Keratinocyte (primary cell): ENCODE measurements at regions not wholly inside any gene's neighbourhood (a gene's known extent, or its start where the extent isn't known, plus 50 kb on each side); places are given as distances from the start of the nearest gene placed in this dataset.

ENCODE experiments used
- DNase-seq: peaks from one replicate; pipeline ENCODE4 v3.0.0-alpha.2; 2011; ENCODE audit warnings: low read depth, missing footprints, low spot score
- FAIRE-seq: peaks from 2 replicates; lab custom pipeline; 2011; peaks lifted over from hg19 to GRCh38; lab: Jason Lieb, UNC
- H2AFZ ChIP-seq: 2 replicates; pipeline ENCODE4 v1.6.0; 2012; ENCODE audit warnings: low read length, control low read depth, inconsistent platforms; ENCODE audit not compliant: control insufficient read depth
- H3K27ac ChIP-seq: 2 replicates; pipeline ENCODE4 v1.5.1; 2011; ENCODE audit warnings: low read length; ENCODE audit not compliant: control insufficient read depth, insufficient read depth
- H3K27me3 ChIP-seq: 3 replicates; pipeline ENCODE4 v1.6.0; 2011; ENCODE audit warnings: low read length; ENCODE audit not compliant: control insufficient read depth, insufficient read depth; ENCODE audit errors: extremely low read depth
- H3K36me3 ChIP-seq, 2 experiments: 2 replicates in 1 of 2; 3 replicates in 1 of 2; pipeline ENCODE4 v1.5.1; 2011; ENCODE audit warnings: low read length in 2 of 2, mild to moderate bottlenecking in 1 of 2; ENCODE audit not compliant: control insufficient read depth in 2 of 2, insufficient read depth in 2 of 2; ENCODE audit errors: extremely low read depth in 1 of 2
- H3K4me1 ChIP-seq: 3 replicates; pipeline ENCODE4 v1.5.1; 2011; ENCODE audit warnings: low read length; ENCODE audit not compliant: control insufficient read depth, insufficient read depth; ENCODE audit errors: extremely low read depth
- H3K4me2 ChIP-seq: 3 replicates; pipeline ENCODE4 v1.6.0; 2011; ENCODE audit warnings: low read depth, low read length; ENCODE audit not compliant: control insufficient read depth, insufficient read depth; ENCODE audit errors: extremely low read depth
- H3K4me3 ChIP-seq, 3 experiments: fragments of 200-600 bp in 1 of 3; sonication (generic) in 1 of 3; 2 replicates in 2 of 3; 3 replicates in 1 of 3; pipeline ENCODE4 v1.5.1; 2011 to 2016; ENCODE audit warnings: low read length in 3 of 3, mild to moderate bottlenecking in 3 of 3, control low read depth in 2 of 3, inconsistent platforms in 1 of 3, low read depth in 1 of 3, mixed read lengths in 1 of 3, mixed run types in 1 of 3, moderate library complexity in 1 of 3; ENCODE audit not compliant: control insufficient read depth in 2 of 3, insufficient read depth in 2 of 3; ENCODE audit errors: extremely low read depth in 1 of 3
- H3K79me2 ChIP-seq: 2 replicates; pipeline ENCODE4 v1.6.0; 2012; ENCODE audit warnings: low read length; ENCODE audit not compliant: control insufficient read depth, insufficient read depth
- H3K9ac ChIP-seq: 3 replicates; pipeline ENCODE4 v1.6.0; 2011; ENCODE audit warnings: low read length; ENCODE audit not compliant: control insufficient read depth, insufficient read depth; ENCODE audit errors: extremely low read depth
- H3K9me1 ChIP-seq: 3 replicates; pipeline ENCODE4 v1.6.0; 2011; ENCODE audit warnings: low read length; ENCODE audit not compliant: control insufficient read depth, insufficient read depth; ENCODE audit errors: extremely low read depth
- H3K9me3 ChIP-seq: 2 replicates; pipeline ENCODE4 v1.5.1; 2012; ENCODE audit warnings: low read depth, low read length; ENCODE audit not compliant: control insufficient read depth
- H4K20me1 ChIP-seq: 3 replicates; pipeline ENCODE4 v1.6.0; 2011; ENCODE audit warnings: low read length; ENCODE audit not compliant: control insufficient read depth, insufficient read depth; ENCODE audit errors: extremely low read depth
- EZH2 ChIP-seq: IDR thresholded peaks from one replicate; pipeline ENCODE4 v1.6.1; 2012; ENCODE audit warnings: inconsistent platforms, mild to moderate bottlenecking, low read length, moderate library complexity
- dilution Hi-C: fragments of 300-500 bp; cut with MboI; formaldehyde crosslinking; loops from one replicate; pipeline ENCODE4 v1.7.0; 2020; ENCODE audit warnings: low sequenced_read_pairs; ENCODE audit not compliant: extremely low pct_ligation_motif_present
- TF ChIP-seq, protein P1 (sequence below), 3 experiments: IDR thresholded peaks in 1 of 3; conservative IDR thresholded peaks in 1 of 3; optimal IDR thresholded peaks in 1 of 3; 2 replicates in 2 of 3; 3 replicates in 1 of 3; pipeline versions ENCODE3 to v1.5.1; 2011; ENCODE audit warnings: low read length in 3 of 3, mild to moderate bottlenecking in 3 of 3, moderate library complexity in 2 of 3, control low read depth in 1 of 3, inconsistent platforms in 1 of 3; ENCODE audit not compliant: insufficient read depth in 2 of 3; ENCODE audit errors: extremely low read depth in 1 of 3

DNA sequence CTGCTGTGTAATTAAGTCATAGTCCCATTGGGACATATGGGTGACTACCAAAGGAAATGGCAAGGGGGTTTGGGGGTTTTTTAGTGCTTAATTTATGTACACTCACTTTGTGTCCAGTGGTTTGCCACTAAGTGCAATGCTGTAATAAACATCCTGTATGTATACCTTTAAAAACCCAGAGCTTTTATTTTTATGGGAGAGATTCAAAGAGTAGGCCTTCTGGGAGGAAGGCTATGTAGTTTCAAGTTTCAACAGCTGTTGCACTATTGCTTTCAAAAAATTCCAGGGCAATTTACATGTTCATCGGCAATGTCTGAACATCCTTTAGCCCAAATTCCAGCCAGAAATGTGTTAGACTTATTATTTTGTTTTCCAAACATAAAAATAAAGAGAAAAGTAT, 744.7 kb downstream of the XPNPEP1 start:
- no peaks in the 10 kb centered on the region for H3K79me2 ChIP-seq
- H4K20me1 ChIP-seq, result no peaks in the 10 kb centered on the region
- no peaks in the 10 kb centered on the region for H3K4me1 ChIP-seq
- no peak overlapping the region for H3K4me3 ChIP-seq
- no peak overlapping the region for H3K27ac ChIP-seq
- FAIRE-seq, result no peak
- no peaks in the 10 kb centered on the region for H3K27me3 ChIP-seq
- H3K9me3 ChIP-seq, result peaks cover 2% of the 10 kb centered on the region
- H3K9ac ChIP-seq, result no peak overlapping the region
- no peak for DNase-seq
- no peaks in the 10 kb centered on the region for H3K9me1 ChIP-seq
- no peaks in the 10 kb centered on the region for H3K36me3 ChIP-seq
- dilution Hi-C loops, result no loop called here
- H3K4me2 ChIP-seq, result no peak overlapping the region
- no peak overlapping the region for H2AFZ ChIP-seq
- TF ChIP-seq, protein P1, sequence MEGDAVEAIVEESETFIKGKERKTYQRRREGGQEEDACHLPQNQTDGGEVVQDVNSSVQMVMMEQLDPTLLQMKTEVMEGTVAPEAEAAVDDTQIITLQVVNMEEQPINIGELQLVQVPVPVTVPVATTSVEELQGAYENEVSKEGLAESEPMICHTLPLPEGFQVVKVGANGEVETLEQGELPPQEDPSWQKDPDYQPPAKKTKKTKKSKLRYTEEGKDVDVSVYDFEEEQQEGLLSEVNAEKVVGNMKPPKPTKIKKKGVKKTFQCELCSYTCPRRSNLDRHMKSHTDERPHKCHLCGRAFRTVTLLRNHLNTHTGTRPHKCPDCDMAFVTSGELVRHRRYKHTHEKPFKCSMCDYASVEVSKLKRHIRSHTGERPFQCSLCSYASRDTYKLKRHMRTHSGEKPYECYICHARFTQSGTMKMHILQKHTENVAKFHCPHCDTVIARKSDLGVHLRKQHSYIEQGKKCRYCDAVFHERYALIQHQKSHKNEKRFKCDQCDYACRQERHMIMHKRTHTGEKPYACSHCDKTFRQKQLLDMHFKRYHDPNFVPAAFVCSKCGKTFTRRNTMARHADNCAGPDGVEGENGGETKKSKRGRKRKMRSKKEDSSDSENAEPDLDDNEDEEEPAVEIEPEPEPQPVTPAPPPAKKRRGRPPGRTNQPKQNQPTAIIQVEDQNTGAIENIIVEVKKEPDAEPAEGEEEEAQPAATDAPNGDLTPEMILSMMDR (optimal IDR thresholded peaks at IDR 0.05 in 1 of 3, IDR thresholded peaks at IDR 0.05 in 1 of 3, conservative IDR thresholded peaks at IDR 0.05 in 1 of 3; ENCODE audit: extremely low read depth in 1 of 3, insufficient read depth in 2 of 3, low read length in 3 of 3), result no peak
- TF ChIP-seq EZH2, result no peak

DNA sequence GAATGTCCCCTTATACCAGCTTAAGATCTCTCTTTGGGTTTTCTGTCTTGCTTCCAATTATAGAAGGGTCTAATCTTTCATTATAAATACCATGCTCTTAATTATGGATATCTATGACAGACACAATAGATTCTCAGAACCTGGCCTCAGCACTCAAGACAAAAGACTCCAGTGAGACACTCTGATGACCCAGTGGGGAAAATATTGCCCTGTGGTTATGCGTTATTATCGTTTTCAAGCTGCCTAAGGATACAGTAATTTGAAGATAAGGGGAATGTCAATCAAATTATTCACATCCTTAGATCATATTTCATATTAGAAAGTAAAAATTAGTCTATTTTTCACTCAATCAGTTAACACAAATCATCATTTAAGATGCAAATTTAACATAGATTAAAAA, 748.8 kb downstream of the XPNPEP1 start:
- Histone ChIP-seq H3K27ac (no peak overlapping the region), H3K36me3 (no peaks in the 10 kb centered on the region), H2AFZ (no peak overlapping the region), H3K27me3 (no peaks in the 10 kb centered on the region), H3K4me3 (no peak overlapping the region), H3K4me2 (no peak overlapping the region), H3K79me2 (no peaks in the 10 kb centered on the region), H3K9ac (no peak overlapping the region), H3K9me1 (no peaks in the 10 kb centered on the region), H3K9me3 (peaks cover 2% of the 10 kb centered on the region), H4K20me1 (no peaks in the 10 kb centered on the region), H3K4me1 (no peaks in the 10 kb centered on the region)
- dilution Hi-C loops, result no loop called here
- FAIRE-seq, result no peak
- TF ChIP-seq, protein P1 (optimal IDR thresholded peaks at IDR 0.05 in 1 of 3, IDR thresholded peaks at IDR 0.05 in 1 of 3, conservative IDR thresholded peaks at IDR 0.05 in 1 of 3; ENCODE audit: extremely low read depth in 1 of 3, insufficient read depth in 2 of 3, low read length in 3 of 3), result no peak
- TF ChIP-seq EZH2, result no peak
- DNase-seq, result no peak
